GM19397 (cell line): ENCODE measurements at regions not wholly inside any gene's neighbourhood (a gene's known extent, or its start where the extent isn't known, plus 50 kb on each side); places are given as distances from the start of the nearest gene placed in this dataset.

ENCODE experiments used
- ATAC-seq: cut with Tn5 transposase; IDR thresholded peaks from one replicate; pipeline ENCODE4 v1.9.1; 2021; ENCODE audit warnings: mild to moderate bottlenecking, moderate library complexity; ENCODE audit not compliant: unreplicated experiment

GRCh38 chr13:32859707-32860292, 156.4 kb upstream of the KL start:
- ATAC-seq: no peak

GRCh38 chr13:32861304-32861703, 154.9 kb upstream of the KL start:
- no peak for ATAC-seq

GRCh38 chr13:32863596-32863995, 152.6 kb upstream of the KL start:
- no peak for ATAC-seq

GRCh38 chr13:32866921-32867320, 149.3 kb upstream of the KL start:
- no peak for ATAC-seq

- no peak for ATAC-seq
These were observed 138.7 kb upstream of the KL start for GRCh38 chr13:32877491-32877890.

- no peak for ATAC-seq
These were observed 138.1 kb upstream of the KL start for GRCh38 chr13:32878163-32878562.

GRCh38 chr13:32880636-32881035, 135.6 kb upstream of the KL start:
- ATAC-seq: no peak

- ATAC-seq: no peak
These were observed 135.0 kb upstream of the KL start for GRCh38 chr13:32881074-32881776.

GRCh38 chr13:32881777-32882145, 134.5 kb upstream of the KL start:
- no peak for ATAC-seq

GRCh38 chr13:32882691-32883090, 133.5 kb upstream of the KL start:
- ATAC-seq: no peak

- ATAC-seq: no peak
These were observed 132.7 kb upstream of the KL start for GRCh38 chr13:32883474-32883873.

- ATAC-seq: no peak
These were observed 128.6 kb upstream of the KL start for GRCh38 chr13:32887617-32888016.

GRCh38 chr13:32889986-32890565, 126.1 kb upstream of the KL start:
- ATAC-seq: no peak

- no peak for ATAC-seq
These were observed 123.0 kb upstream of the KL start for GRCh38 chr13:32893176-32893575.

- no peak for ATAC-seq
These were observed 121.6 kb upstream of the KL start for GRCh38 chr13:32894589-32895001.

- ATAC-seq: no peak
These were observed 120.9 kb upstream of the KL start for GRCh38 chr13:32895296-32895695.

GRCh38 chr13:32897296-32897695, 118.9 kb upstream of the KL start:
- ATAC-seq: no peak

GRCh38 chr13:32902029-32902780, 114.0 kb upstream of the KL start:
- ATAC-seq: no peak

GRCh38 chr13:32902874-32903273, 113.3 kb upstream of the KL start:
- no peak for ATAC-seq

- ATAC-seq: no peak
These were observed 112.5 kb upstream of the KL start for GRCh38 chr13:32903720-32904119.

- ATAC-seq: no peak
These were observed 112.0 kb upstream of the KL start for GRCh38 chr13:32904266-32904665.
